CD14-positive monocyte (primary cell): ENCODE measurements at regions not wholly inside any gene's neighbourhood (a gene's known extent, or its start where the extent isn't known, plus 50 kb on each side); places are given as distances from the start of the nearest gene placed in this dataset.

Experiments used
- DNase-seq, 3 donors: peaks; one replicate each; pipeline ENCODE4 v3.0.0-alpha.2; 2011 to 2022
- H2AFZ ChIP-seq: 2 replicates; pipeline ENCODE4 v1.6.0; 2012; ENCODE audit warnings: mild to moderate bottlenecking, low read depth, low read length, inconsistent platforms; ENCODE audit not compliant: insufficient read depth, poor library complexity, severe bottlenecking
- H3K27ac ChIP-seq, 2 donors: 1 replicate in 1 of 2; 2 replicates in 1 of 2; pipeline ENCODE4 v1.5.1; 2012 to 2013; ENCODE audit warnings: low read length in 2 of 2, control low read depth in 1 of 2, inconsistent platforms in 1 of 2, low read depth in 1 of 2, mild to moderate bottlenecking in 1 of 2
- H3K27me3 ChIP-seq, 2 donors: one replicate each; pipeline versions ENCODE4 v1.6.0 to v1.6.1; 2011 to 2013; ENCODE audit warnings: low read length in 2 of 2; ENCODE audit not compliant: control insufficient read depth in 2 of 2, insufficient read depth in 2 of 2
- H3K36me3 ChIP-seq, 2 donors: replicated peaks in 1 of 2; 1 replicate in 1 of 2; 2 replicates in 1 of 2; pipeline versions ENCODE4 v1.5.1 to v1.6.1; 2012 to 2013; ENCODE audit warnings: low read length in 2 of 2, control low read depth in 1 of 2, inconsistent platforms in 1 of 2, mild to moderate bottlenecking in 1 of 2; ENCODE audit not compliant: insufficient read depth in 2 of 2, control insufficient read depth in 1 of 2
- H3K4me1 ChIP-seq, 2 donors: 1 replicate in 1 of 2; 2 replicates in 1 of 2; pipeline versions ENCODE4 v1.5.1 to v1.6.1; 2012 to 2013; ENCODE audit warnings: low read length in 2 of 2, control low read depth in 1 of 2, inconsistent platforms in 1 of 2, mild to moderate bottlenecking in 1 of 2, moderate library complexity in 1 of 2; ENCODE audit not compliant: insufficient read depth in 2 of 2, control insufficient read depth in 1 of 2
- H3K4me2 ChIP-seq: replicated peaks from 2 replicates; pipeline ENCODE3; 2012; ENCODE audit warnings: low read length, moderate library complexity, mild to moderate bottlenecking; ENCODE audit not compliant: poor library complexity, severe bottlenecking; ENCODE audit errors: extremely low read depth
- H3K4me3 ChIP-seq, 3 experiments: fragments of 200-600 bp in 1 of 3; sonication (generic) in 1 of 3; replicated peaks in 1 of 3; 1 replicate in 2 of 3; 2 replicates in 1 of 3; pipeline ENCODE4 v1.5.1; 2011 to 2013; ENCODE audit warnings: low read length in 3 of 3, mild to moderate bottlenecking in 3 of 3, control low read depth in 2 of 3, low read depth in 2 of 3, inconsistent platforms in 1 of 3, moderate library complexity in 1 of 3
- H3K79me2 ChIP-seq: 2 replicates; pipeline ENCODE4 v1.6.0; 2012; ENCODE audit warnings: mild to moderate bottlenecking, control low read depth, inconsistent platforms, low read length, moderate library complexity; ENCODE audit not compliant: insufficient read depth
- H3K9ac ChIP-seq: 2 replicates; pipeline ENCODE4 v1.6.0; 2017; ENCODE audit warnings: low read length, mild to moderate bottlenecking; ENCODE audit not compliant: insufficient read depth, poor library complexity, severe bottlenecking
- H3K9me3 ChIP-seq, 2 donors: replicated peaks in 1 of 2; 1 replicate in 1 of 2; 2 replicates in 1 of 2; pipeline versions ENCODE4 v1.5.1 to v1.6.1; 2012 to 2013; ENCODE audit warnings: low read length in 2 of 2, control low read depth in 1 of 2; ENCODE audit not compliant: control insufficient read depth in 1 of 2, insufficient read depth in 1 of 2
- H4K20me1 ChIP-seq: 2 replicates; pipeline ENCODE4 v1.6.0; 2012; ENCODE audit warnings: mild to moderate bottlenecking, low read length, control low read depth, moderate library complexity; ENCODE audit not compliant: insufficient read depth
- H3K27ac Mint-ChIP-seq, 7 donors: one replicate each; pipeline ENCODE4 v1.8.0; 2020; ENCODE audit warnings: mild to moderate bottlenecking in 7 of 7, mixed read lengths in 7 of 7, moderate library complexity in 6 of 7, inconsistent platforms in 2 of 7
- H3K27me3 Mint-ChIP-seq, 3 donors: one replicate each; pipeline ENCODE4 v1.8.0; 2021 to 2022; ENCODE audit warnings: low read depth in 3 of 3, mild to moderate bottlenecking in 3 of 3, mixed read lengths in 3 of 3, moderate library complexity in 3 of 3, inconsistent platforms in 1 of 3
- H3K36me3 Mint-ChIP-seq, 2 donors: one replicate each; pipeline ENCODE4 v1.8.0; 2020; ENCODE audit warnings: mixed read lengths in 2 of 2, inconsistent platforms in 1 of 2, mild to moderate bottlenecking in 1 of 2
- H3K4me1 Mint-ChIP-seq: one replicate; pipeline ENCODE4 v1.8.0; 2020; ENCODE audit warnings: mild to moderate bottlenecking, mixed read lengths
- H3K4me3 Mint-ChIP-seq, 2 donors: one replicate each; pipeline ENCODE4 v1.8.0; 2020; ENCODE audit warnings: mild to moderate bottlenecking in 2 of 2, mixed read lengths in 2 of 2, moderate library complexity in 1 of 2
- H3K9me3 Mint-ChIP-seq, 7 donors: one replicate each; pipeline ENCODE4 v1.8.0; 2020 to 2022; ENCODE audit warnings: mixed read lengths in 7 of 7, mild to moderate bottlenecking in 6 of 7, moderate library complexity in 6 of 7, inconsistent platforms in 2 of 7
- CTCF ChIP-seq: fragments of 200-600 bp; IDR thresholded peaks from one replicate; pipeline ENCODE4 v1.8.0; 2022; ENCODE audit warnings: antibody characterized with exemption, mild to moderate bottlenecking
- WGBS: methylation state at CpG from one replicate; pipeline ENCODE4 v1.1.5; 2013; ENCODE audit warnings: missing lambda C conversion rate; ENCODE audit not compliant: insufficient coverage; 5-methylcytosine and 5-hydroxymethylcytosine counted together
- intact Hi-C, 2 donors: fragments of 100-400 bp; cut with micrococcal nuclease; formaldehyde crosslinking; loops; one replicate each; pipeline versions ENCODE4 v1.15.0 to v1.15.1; 2023

- Mint-ChIP-seq H3K27ac (no peak overlapping the region), H3K36me3 (no peaks in the 10 kb centered on the region), H3K4me1 (peaks cover 5% of the 10 kb centered on the region), H3K4me3 (no peak overlapping the region), H3K27me3 (peaks cover 4 to 12% (median 10%) of the 10 kb centered on the region in 3 donors), H3K9me3 (peaks cover 0 to 5% (median under 1%) of the 10 kb centered on the region in 7 donors)
- intact Hi-C loops: no loop called here
- Histone ChIP-seq H3K9ac (no peak overlapping the region), H3K4me2 (no peak overlapping the region), H3K27me3 (peaks cover 0 to 3% of the 10 kb centered on the region in 2 donors), H3K36me3 (no peaks in the 10 kb centered on the region), H3K4me3 (no peak overlapping the region), H3K27ac (no peak overlapping the region), H2AFZ (no peak overlapping the region), H4K20me1 (no peaks in the 10 kb centered on the region), H3K9me3 (no peaks in the 10 kb centered on the region), H3K79me2 (no peaks in the 10 kb centered on the region), H3K4me1 (no peaks in the 10 kb centered on the region)
- no peak for TF ChIP-seq CTCF
- DNase-seq: no peak
- no CpG with 5 or more reads among the region's 1 CpG for WGBS
Measured at GRCh38 chr21:32842146-32842545, 70.6 kb upstream of the PAXBP1 start.

- Histone ChIP-seq H4K20me1 (no peaks in the 10 kb centered on the region), H3K9me3 (no peaks in the 10 kb centered on the region), H3K9ac (no peak overlapping the region), H3K4me1 (no peaks in the 10 kb centered on the region), H3K36me3 (no peaks in the 10 kb centered on the region), H2AFZ (no peak overlapping the region), H3K27me3 (peaks cover 4 to 5% of the 10 kb centered on the region in 2 donors), H3K4me2 (no peak overlapping the region), H3K4me3 (no peak overlapping the region), H3K27ac (no peak overlapping the region), H3K79me2 (no peaks in the 10 kb centered on the region)
- Mint-ChIP-seq H3K4me1 (peaks cover 5% of the 10 kb centered on the region), H3K27ac (no peak overlapping the region), H3K9me3 (peaks cover 0 to 5% (median 0%) of the 10 kb centered on the region in 7 donors), H3K4me3 (no peak overlapping the region), H3K27me3 (peaks cover 6 to 14% (median 10%) of the 10 kb centered on the region in 3 donors), H3K36me3 (no peaks in the 10 kb centered on the region)
- TF ChIP-seq CTCF: no peak
- 92% methylated on average over 3 of the region's 3 CpGs for WGBS
- intact Hi-C loops: no loop called here
- DNase-seq: no peak
Measured at GRCh38 chr21:32843561-32843960, 72.0 kb upstream of the PAXBP1 start.
